ENCODE measurements at regions not wholly inside any gene's neighbourhood (a gene's known extent, or its start where the extent isn't known, plus 50 kb on each side); places are given as distances from the start of the nearest gene placed in this dataset.

DNA sequence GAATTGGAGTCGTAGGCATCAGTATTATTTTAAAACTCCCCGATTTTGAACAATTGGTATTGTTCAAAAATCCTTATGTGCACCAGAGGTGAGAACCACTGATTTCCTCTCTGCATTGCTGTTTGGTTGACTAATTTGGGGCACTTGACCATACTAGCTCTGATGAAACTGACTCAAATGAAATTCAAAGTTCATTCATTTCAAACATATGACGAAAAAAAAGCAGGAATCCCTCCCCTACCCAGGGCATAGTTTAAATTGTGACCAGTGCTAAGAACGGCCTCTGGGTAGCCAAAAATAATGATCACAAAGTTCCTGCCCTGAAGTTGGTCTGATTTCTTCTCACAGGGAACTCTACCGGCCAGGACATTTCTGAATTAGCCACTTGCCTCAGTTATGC lies 75.7 kb upstream of the EGFL6 start:
- Histone ChIP-seq H3K36me3 (replicated peaks in 1 of 2; ENCODE audit: control insufficient read depth in 1 of 2, insufficient read depth in 2 of 2, low read length in 2 of 2) (no peaks in the 10 kb centered on the region), H4K20me1 (ENCODE audit: insufficient read depth, low read length) (no peaks in the 10 kb centered on the region), H3K27me3 (ENCODE audit: control insufficient read depth in 1 of 2, insufficient read depth in 2 of 2, low read length in 2 of 2) (no peaks in the 10 kb centered on the region), H3K27ac (ENCODE audit: extremely low read length, insufficient read depth, low read length) (no peak overlapping the region), H3K4me3 (replicated peaks in 1 of 3; ENCODE audit: insufficient read depth in 1 of 3, low read depth in 2 of 3, low read length in 3 of 3) (no peak overlapping the region), H3K4me1 (ENCODE audit: insufficient read depth, low read length) (no peaks in the 10 kb centered on the region), H3K9ac (ENCODE audit: insufficient read depth, low read depth, low read length) (no peak overlapping the region), H3K9me3 (ENCODE audit: low read length) (no peaks in the 10 kb centered on the region), H3K4me2 (ENCODE audit: low read depth, low read length) (no peak overlapping the region), H2AFZ (ENCODE audit: low read length) (no peak overlapping the region), H3K79me2 (ENCODE audit: insufficient read depth, low read length) (no peaks in the 10 kb centered on the region)
- FAIRE-seq (no peak), DNase-seq (ENCODE audit: low spot score) (no peak), ATAC-seq (no peak)
- ChIA-PET CTCF (ENCODE audit: low intra/inter-chr PET ratio, low total read pairs) (no interaction called here), POLR2A (no interaction called here)
- in situ Hi-C loops (cut with HindIII; ENCODE audit: extremely low pct_ligation_motif_present, low pct_unique_long_range_greater_than_20kb) (loop anchor here (10.0 to 25.0 kb wide), 2 partner anchors 431 to 539 kb away; no protein-coding TSS in a partner anchor), intact Hi-C loops (cut with micrococcal nuclease; ENCODE audit: unreplicated experiment) (no loop called here)
- 2% methylated on average over 5 of the region's 5 CpGs for WGBS (ENCODE audit: low lambda C conversion rate)
- TF ChIP-seq U2AF1 (optimal IDR thresholded peaks at IDR 0.05; ENCODE audit: low read depth, low read length) (no peak), HOXA5 (CRISPR knock-in tag; IDR thresholded peaks at IDR 0.05) (no peak), ZNF768 (CRISPR knock-in tag; IDR thresholded peaks at IDR 0.05) (no peak), RXRA (CRISPR knock-in tag; IDR thresholded peaks at IDR 0.05) (no peak), ZNF512B (CRISPR knock-in tag; IDR thresholded peaks at IDR 0.05; ENCODE audit: borderline replicate concordance) (no peak), ZNF562 (CRISPR knock-in tag; IDR thresholded peaks at IDR 0.05; ENCODE audit: borderline replicate concordance) (no peak), PREB (CRISPR knock-in tag; IDR thresholded peaks at IDR 0.05) (no peak), STAG1 (CRISPR knock-in tag; IDR thresholded peaks at IDR 0.05) (no peak), MAF1 (CRISPR knock-in tag; IDR thresholded peaks at IDR 0.05; ENCODE audit: borderline replicate concordance) (no peak), ZNF326 (CRISPR knock-in tag; IDR thresholded peaks at IDR 0.05; ENCODE audit: borderline replicate concordance) (no peak), ZNF788 (CRISPR knock-in tag; IDR thresholded peaks at IDR 0.05; ENCODE audit: borderline replicate concordance) (no peak), THYN1 (CRISPR knock-in tag; IDR thresholded peaks at IDR 0.05; ENCODE audit: borderline replicate concordance, low read depth) (no peak), NFYC (CRISPR knock-in tag; IDR thresholded peaks at IDR 0.05) (no peak), IRF1 (CRISPR knock-in tag; IDR thresholded peaks at IDR 0.05; ENCODE audit: low read depth) (no peak), HMG20A (CRISPR knock-in tag; IDR thresholded peaks at IDR 0.05; ENCODE audit: borderline replicate concordance) (no peak), TAF15 (IDR thresholded peaks at IDR 0.05; ENCODE audit: low read depth, low read length, poor library complexity, severe bottlenecking) (no peak), ZSCAN12 (CRISPR knock-in tag; IDR thresholded peaks at IDR 0.05) (no peak), FOXK1 (CRISPR knock-in tag; IDR thresholded peaks at IDR 0.05; ENCODE audit: borderline replicate concordance, low read depth) (no peak)
- TF ChIP-seq, protein P1, sequence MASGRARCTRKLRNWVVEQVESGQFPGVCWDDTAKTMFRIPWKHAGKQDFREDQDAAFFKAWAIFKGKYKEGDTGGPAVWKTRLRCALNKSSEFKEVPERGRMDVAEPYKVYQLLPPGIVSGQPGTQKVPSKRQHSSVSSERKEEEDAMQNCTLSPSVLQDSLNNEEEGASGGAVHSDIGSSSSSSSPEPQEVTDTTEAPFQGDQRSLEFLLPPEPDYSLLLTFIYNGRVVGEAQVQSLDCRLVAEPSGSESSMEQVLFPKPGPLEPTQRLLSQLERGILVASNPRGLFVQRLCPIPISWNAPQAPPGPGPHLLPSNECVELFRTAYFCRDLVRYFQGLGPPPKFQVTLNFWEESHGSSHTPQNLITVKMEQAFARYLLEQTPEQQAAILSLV (CRISPR knock-in tag; IDR thresholded peaks at IDR 0.05; ENCODE audit: borderline replicate concordance), result no peak
- no TSS peak for BruUV-seq (replicated peaks)

Measured in HepG2 (cell line).